Upper lobe of left lung (tissue), 6 donors: ENCODE measurements at regions not wholly inside any gene's neighbourhood (a gene's known extent, or its start where the extent isn't known, plus 50 kb on each side); places are given as distances from the start of the nearest gene placed in this dataset.

Source experiments
- ATAC-seq, 2 donors: fragments of 200-7000 bp; cut with Tn5 transposase; one replicate each; pipeline ENCODE4 v1.9.1; 2022; ENCODE audit warnings: mild to moderate bottlenecking in 2 of 2, moderate library complexity in 2 of 2; ENCODE audit not compliant: low FRiP score in 2 of 2
- DNase-seq, 2 donors: peaks; one replicate each; pipeline ENCODE4 v3.0.0-alpha.2; 2019 to 2020
- H3K27ac ChIP-seq, 4 donors: fragments of 200-600 bp; sonication (generic); one replicate each; pipeline ENCODE4 v1.5.1; 2016 to 2019
- H3K27me3 ChIP-seq, 4 donors: fragments of 200-600 bp; sonication (generic); one replicate each; pipeline ENCODE4 v1.5.1; 2017 to 2019
- H3K36me3 ChIP-seq, 4 donors: fragments of 200-600 bp; sonication (generic); one replicate each; pipeline ENCODE4 v1.5.1; 2016 to 2019
- H3K4me1 ChIP-seq, 4 donors: fragments of 200-600 bp; sonication (generic); one replicate each; pipeline ENCODE4 v1.5.1; 2018 to 2019
- H3K4me3 ChIP-seq, 4 donors: fragments of 200-600 bp; sonication (generic); one replicate each; pipeline ENCODE4 v1.5.1; 2017 to 2019; ENCODE audit warnings: mild to moderate bottlenecking in 2 of 4, moderate library complexity in 1 of 4
- H3K9me3 ChIP-seq, 4 donors: fragments of 200-600 bp; sonication (generic); one replicate each; pipeline ENCODE4 v1.5.1; 2018 to 2019
- EP300 ChIP-seq, 4 donors: sonication (generic); formaldehyde crosslinking; IDR thresholded peaks; one replicate each; pipeline ENCODE4 v1.5.1; 2017; ENCODE audit warnings: antibody characterized with exemption in 4 of 4, control low read depth in 2 of 4
- POLR2A ChIP-seq, 4 donors: fragments of 450-650 bp; IDR thresholded peaks; one replicate each; pipeline ENCODE4 v1.5.1; 2016 to 2017; ENCODE audit warnings: antibody characterized with exemption in 4 of 4, mild to moderate bottlenecking in 2 of 4
- POLR2AphosphoS5 ChIP-seq, 2 donors: sonication (generic); formaldehyde crosslinking; IDR thresholded peaks; one replicate each; pipeline ENCODE4 v1.5.1; 2017; ENCODE audit warnings: antibody characterized with exemption in 2 of 2
- WGBS, 2 donors: methylation state at CpG; one replicate each; pipeline ENCODE4 v1.1.5; 2017 to 2018; 5-methylcytosine and 5-hydroxymethylcytosine counted together
- TF ChIP-seq, protein P1 (sequence below), 6 experiments: fragments of 450-650 bp in 4 of 6; fragments of 200-600 bp in 2 of 6; sonication (generic) in 2 of 6; IDR thresholded peaks; one replicate each; pipeline ENCODE4 v1.5.1; 2016 to 2019; ENCODE audit warnings: antibody characterized with exemption in 6 of 6
- donor health status: DM: no; HTN: no; CAD: no; lungs with moderate emphysema.
- donor health status: DM: no; HTN: yes; CAD: no; lungs with severe emphysema.

DNA sequence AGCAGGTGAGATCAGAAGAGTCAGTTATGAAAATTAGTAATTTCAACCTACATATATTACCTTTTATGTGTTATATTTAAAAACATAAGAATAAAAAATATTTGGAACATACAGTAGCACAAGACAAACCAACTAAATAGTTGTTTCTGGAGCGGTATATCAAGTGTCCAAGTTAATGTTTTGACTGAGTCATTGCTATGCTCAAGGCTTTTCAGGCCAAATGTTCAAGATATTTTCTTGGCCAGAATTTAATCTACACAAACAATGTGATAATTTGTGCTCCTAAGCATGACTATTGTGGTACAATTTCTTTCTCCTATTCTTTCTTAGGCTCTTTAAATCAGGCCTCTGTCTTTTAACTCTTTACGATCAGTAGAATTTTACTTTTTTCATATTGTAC, 412.4 kb downstream of the RAP2B start:
- DNase-seq = no peak
- H3K9me3 ChIP-seq = no peaks in the 10 kb centered on the region
- no peaks in the 10 kb centered on the region for H3K27me3 ChIP-seq
- H3K4me1 ChIP-seq = no peaks in the 10 kb centered on the region
- H3K4me3 ChIP-seq = no peak overlapping the region
- TF ChIP-seq, protein P1, sequence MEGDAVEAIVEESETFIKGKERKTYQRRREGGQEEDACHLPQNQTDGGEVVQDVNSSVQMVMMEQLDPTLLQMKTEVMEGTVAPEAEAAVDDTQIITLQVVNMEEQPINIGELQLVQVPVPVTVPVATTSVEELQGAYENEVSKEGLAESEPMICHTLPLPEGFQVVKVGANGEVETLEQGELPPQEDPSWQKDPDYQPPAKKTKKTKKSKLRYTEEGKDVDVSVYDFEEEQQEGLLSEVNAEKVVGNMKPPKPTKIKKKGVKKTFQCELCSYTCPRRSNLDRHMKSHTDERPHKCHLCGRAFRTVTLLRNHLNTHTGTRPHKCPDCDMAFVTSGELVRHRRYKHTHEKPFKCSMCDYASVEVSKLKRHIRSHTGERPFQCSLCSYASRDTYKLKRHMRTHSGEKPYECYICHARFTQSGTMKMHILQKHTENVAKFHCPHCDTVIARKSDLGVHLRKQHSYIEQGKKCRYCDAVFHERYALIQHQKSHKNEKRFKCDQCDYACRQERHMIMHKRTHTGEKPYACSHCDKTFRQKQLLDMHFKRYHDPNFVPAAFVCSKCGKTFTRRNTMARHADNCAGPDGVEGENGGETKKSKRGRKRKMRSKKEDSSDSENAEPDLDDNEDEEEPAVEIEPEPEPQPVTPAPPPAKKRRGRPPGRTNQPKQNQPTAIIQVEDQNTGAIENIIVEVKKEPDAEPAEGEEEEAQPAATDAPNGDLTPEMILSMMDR (IDR thresholded peaks at IDR 0.05) = no peak
- TF ChIP-seq POLR2AphosphoS5 (IDR thresholded peaks at IDR 0.05) (no peak), POLR2A (IDR thresholded peaks at IDR 0.05) (no peak), EP300 (IDR thresholded peaks at IDR 0.05) (no peak)
- ATAC-seq = no peak
- 88 to 94% methylated on average over 2 of the region's 2 CpGs for WGBS, 2 donors
- H3K27ac ChIP-seq = no peak overlapping the region
- H3K36me3 ChIP-seq = no peaks in the 10 kb centered on the region

DNA sequence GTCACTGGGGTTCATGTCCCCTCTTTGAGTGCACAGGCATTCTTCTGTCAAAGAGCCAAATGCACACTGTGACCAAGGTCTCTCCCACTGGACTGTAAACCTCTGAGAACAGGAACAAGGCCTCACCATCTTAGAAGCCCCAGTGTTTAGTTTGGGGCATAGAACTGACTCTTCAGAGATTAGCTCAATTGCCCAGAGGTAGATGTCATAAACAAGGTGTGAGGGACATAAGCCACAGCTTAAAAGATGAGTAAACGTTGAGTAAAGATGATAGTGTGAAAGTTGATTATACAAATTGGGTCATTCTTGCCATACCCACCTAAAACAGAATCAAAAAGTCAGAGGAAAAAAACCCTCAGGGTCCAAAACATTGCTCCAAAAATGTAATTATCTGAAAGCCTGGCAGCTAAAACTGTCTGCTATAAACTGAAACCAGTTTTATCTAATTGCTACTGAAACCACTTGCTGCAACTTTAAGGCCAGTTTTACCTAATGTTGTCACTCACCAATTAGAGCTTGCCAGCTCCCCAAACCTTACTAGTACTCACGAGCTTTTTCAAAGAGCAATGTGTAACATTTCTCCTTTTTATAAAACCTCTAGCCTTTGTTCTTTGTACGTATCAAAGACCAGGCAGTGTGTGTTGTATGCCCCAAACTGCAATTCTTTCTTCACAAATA, 415.2 kb downstream of the RAP2B start:
- H3K27me3 ChIP-seq = no peaks in the 10 kb centered on the region
- 71 to 84% methylated on average over 3 of the region's 3 CpGs for WGBS, 2 donors
- no peaks in the 10 kb centered on the region for H3K36me3 ChIP-seq
- H3K4me3 ChIP-seq = no peak overlapping the region
- ATAC-seq (no peak), DNase-seq (no peak)
- no peaks in the 10 kb centered on the region for H3K9me3 ChIP-seq
- H3K4me1 ChIP-seq = no peaks in the 10 kb centered on the region
- TF ChIP-seq, protein P1 (IDR thresholded peaks at IDR 0.05) = no peak
- TF ChIP-seq POLR2A (IDR thresholded peaks at IDR 0.05) = no peak
- TF ChIP-seq POLR2AphosphoS5 (IDR thresholded peaks at IDR 0.05) = no peak
- no peak for TF ChIP-seq EP300 (IDR thresholded peaks at IDR 0.05)
- no peak overlapping the region for H3K27ac ChIP-seq

DNA sequence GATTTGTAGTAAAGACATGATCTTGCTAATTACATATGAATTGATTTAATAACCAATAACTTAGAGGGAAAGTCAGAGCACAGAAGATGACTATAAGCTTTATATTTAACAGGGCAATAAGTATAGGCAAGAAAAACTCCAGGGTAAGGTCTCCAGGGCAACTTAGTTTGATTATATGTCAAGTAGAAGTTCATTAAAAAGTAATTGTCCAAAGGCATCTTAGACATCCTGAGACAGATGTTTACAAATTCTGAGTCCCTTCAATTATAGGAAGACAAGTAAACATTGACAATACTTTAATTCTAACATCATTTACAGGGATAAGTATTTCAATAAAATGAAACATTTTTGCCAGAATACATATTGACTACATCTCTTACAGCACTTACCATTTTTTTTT, 416.0 kb downstream of the RAP2B start:
- H3K4me3 ChIP-seq = no peak overlapping the region
- no peak overlapping the region for H3K27ac ChIP-seq
- H3K36me3 ChIP-seq = no peaks in the 10 kb centered on the region
- H3K4me1 ChIP-seq = no peaks in the 10 kb centered on the region
- H3K27me3 ChIP-seq = no peaks in the 10 kb centered on the region
- TF ChIP-seq POLR2AphosphoS5 (IDR thresholded peaks at IDR 0.05) (no peak), EP300 (IDR thresholded peaks at IDR 0.05) (no peak), POLR2A (IDR thresholded peaks at IDR 0.05) (no peak)
- TF ChIP-seq, protein P1 (IDR thresholded peaks at IDR 0.05) = no peak
- no peak for ATAC-seq
- no peak for DNase-seq
- no peaks in the 10 kb centered on the region for H3K9me3 ChIP-seq

DNA sequence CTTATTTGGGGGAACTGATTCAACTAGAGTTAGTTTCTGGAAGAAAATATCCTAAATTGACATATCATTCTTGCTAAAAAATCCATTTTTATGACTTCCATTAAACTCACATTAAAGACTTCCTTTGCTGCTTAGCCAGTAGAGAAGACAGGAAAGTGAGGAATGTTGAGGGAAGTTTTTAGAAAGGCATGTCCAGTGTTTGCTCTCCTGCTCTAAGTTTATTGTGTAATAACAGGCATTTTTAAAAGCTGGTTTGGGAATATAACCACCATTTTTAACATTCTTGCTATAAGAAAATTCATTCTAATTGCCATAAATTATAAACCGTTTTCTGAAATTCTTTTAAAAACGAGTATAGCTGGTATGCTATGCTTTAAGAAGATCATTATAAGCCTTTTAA, 428.0 kb downstream of the RAP2B start:
- ATAC-seq = no peak
- Histone ChIP-seq H3K36me3 (no peaks in the 10 kb centered on the region), H3K27me3 (no peaks in the 10 kb centered on the region), H3K4me3 (no peak overlapping the region), H3K9me3 (no peaks in the 10 kb centered on the region), H3K27ac (no peak overlapping the region), H3K4me1 (no peaks in the 10 kb centered on the region)
- DNase-seq = no peak
- 69 to 74% methylated on average over 2 of the region's 2 CpGs for WGBS, 2 donors
- TF ChIP-seq, protein P1 (IDR thresholded peaks at IDR 0.05) = no peak
- TF ChIP-seq POLR2AphosphoS5 (IDR thresholded peaks at IDR 0.05) (no peak), POLR2A (IDR thresholded peaks at IDR 0.05) (no peak), EP300 (IDR thresholded peaks at IDR 0.05) (no peak)

DNA sequence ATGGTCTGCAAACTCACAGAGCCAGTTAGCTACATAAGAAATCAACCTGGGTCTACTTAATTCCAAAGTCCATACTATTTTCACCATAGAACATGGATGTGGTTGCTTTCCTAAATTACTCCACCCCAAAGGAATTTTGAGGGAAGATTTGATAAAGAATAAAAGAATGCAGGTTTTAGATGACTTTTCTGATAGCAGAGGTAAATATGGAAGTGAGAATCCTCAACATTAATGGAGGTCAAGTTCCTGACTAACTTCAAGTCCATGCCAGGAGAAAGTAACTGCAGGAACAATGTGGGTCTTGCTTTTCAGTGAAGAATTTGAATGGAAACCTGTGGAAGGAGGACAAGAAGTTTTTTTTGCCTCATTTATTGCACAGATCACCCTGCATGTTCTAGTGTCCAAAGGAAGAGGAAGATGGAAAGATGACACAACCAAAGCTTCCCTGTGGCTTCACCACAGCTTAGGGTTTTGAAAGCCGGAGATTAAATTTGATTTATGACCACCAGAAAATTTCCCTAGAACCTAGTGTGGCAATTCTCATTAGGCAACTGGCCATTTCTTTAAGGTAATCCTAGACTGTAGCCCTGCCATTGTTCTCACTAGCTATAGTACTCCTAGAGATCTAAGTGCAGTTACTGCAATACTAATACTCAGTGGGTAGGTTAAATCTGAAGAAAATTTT, 429.7 kb downstream of the RAP2B start:
- TF ChIP-seq EP300 (IDR thresholded peaks at IDR 0.05) (no peak), POLR2A (IDR thresholded peaks at IDR 0.05) (no peak)
- TF ChIP-seq, protein P1 (IDR thresholded peaks at IDR 0.05) = no peak
- DNase-seq (no peak), ATAC-seq (no peak)
- H3K27me3 ChIP-seq = no peaks in the 10 kb centered on the region
- H3K27ac ChIP-seq = no peak overlapping the region
- no peaks in the 10 kb centered on the region for H3K9me3 ChIP-seq
- H3K36me3 ChIP-seq = no peaks in the 10 kb centered on the region
- 63 to 70% methylated on average over 1 of the region's 1 CpG for WGBS, 2 donors
- no peaks in the 10 kb centered on the region for H3K4me1 ChIP-seq
- no peak overlapping the region for H3K4me3 ChIP-seq
